HEK293T (cell line): ENCODE measurements at regions not wholly inside any gene's neighbourhood (a gene's known extent, or its start where the extent isn't known, plus 50 kb on each side); places are given as distances from the start of the nearest gene placed in this dataset.

Experiments
- ARNT ChIP-seq: fragments of 450-650 bp; IDR thresholded peaks from 2 replicates; pipeline ENCODE4 v1.6.1; 2017; ENCODE audit warnings: mild to moderate bottlenecking
- BHLHE40 ChIP-seq: fragments of 450-650 bp; IDR thresholded peaks from 2 replicates; pipeline ENCODE4 v1.6.1; 2016; ENCODE audit warnings: mild to moderate bottlenecking, moderate library complexity, borderline replicate concordance
- CTBP1 ChIP-seq: fragments of 450-650 bp; IDR thresholded peaks from 2 replicates; pipeline ENCODE4 v1.6.1; 2016; ENCODE audit warnings: borderline replicate concordance
- ELF4 ChIP-seq: fragments of 450-650 bp; IDR thresholded peaks from 2 replicates; pipeline ENCODE4 v1.6.1; 2017; ENCODE audit warnings: antibody characterized with exemption
- FOXA1 ChIP-seq: fragments of 450-650 bp; IDR thresholded peaks from 2 replicates; pipeline ENCODE4 v1.6.1; 2016; ENCODE audit warnings: mild to moderate bottlenecking
- FOXK2 ChIP-seq: fragments of 450-650 bp; IDR thresholded peaks from 2 replicates; pipeline ENCODE4 v1.6.1; 2016; ENCODE audit warnings: mild to moderate bottlenecking
- HDGF ChIP-seq: fragments of 450-650 bp; IDR thresholded peaks from 2 replicates; pipeline ENCODE4 v1.6.1; 2017; ENCODE audit warnings: antibody characterized with exemption, borderline replicate concordance
- L3MBTL2 ChIP-seq: fragments of 450-650 bp; conservative IDR thresholded peaks from 2 replicates; pipeline ENCODE4 v1.6.1; 2016; ENCODE audit warnings: mild to moderate bottlenecking
- NFRKB ChIP-seq: fragments of 450-650 bp; IDR thresholded peaks from 2 replicates; pipeline ENCODE4 v1.6.1; 2016; ENCODE audit warnings: mild to moderate bottlenecking, moderate library complexity
- PKNOX1 ChIP-seq: fragments of 450-650 bp; IDR thresholded peaks from 2 replicates; pipeline ENCODE4 v1.6.1; 2016
- SP1 ChIP-seq: fragments of 450-650 bp; IDR thresholded peaks from 2 replicates; pipeline ENCODE4 v1.6.1; 2017
- SUZ12 ChIP-seq: fragments of 450-650 bp; IDR thresholded peaks from 2 replicates; pipeline ENCODE4 v1.6.1; 2016; ENCODE audit warnings: mild to moderate bottlenecking
- TARDBP ChIP-seq: fragments of 450-650 bp; IDR thresholded peaks from 2 replicates; pipeline ENCODE4 v1.6.1; 2016
- ZNF384 ChIP-seq: fragments of 450-650 bp; IDR thresholded peaks from 2 replicates; pipeline ENCODE4 v1.6.1; 2016

- TF ChIP-seq SP1 = no peak
- no peak for TF ChIP-seq NFRKB
- no peak for TF ChIP-seq FOXA1
- TF ChIP-seq CTBP1 = no peak
- TF ChIP-seq ARNT = no peak
- TF ChIP-seq ZNF384 = no peak
- TF ChIP-seq ELF4 = no peak
- no peak for TF ChIP-seq TARDBP
- no peak for TF ChIP-seq BHLHE40
- TF ChIP-seq L3MBTL2 = no peak
- TF ChIP-seq HDGF = no peak
- TF ChIP-seq SUZ12 = no peak
- no peak for TF ChIP-seq FOXK2
- no peak for TF ChIP-seq PKNOX1
These were observed 323.5 kb upstream of the SKOR2 start for GRCh38 chr18:47574966-47575365.
